ENCODE measurements at regions not wholly inside any gene's neighbourhood (a gene's known extent, or its start where the extent isn't known, plus 50 kb on each side); places are given as distances from the start of the nearest gene placed in this dataset.

GRCh38 chr15:97045666-97046421 is 715.3 kb downstream of the NR2F2 start:
- DNase-seq: peak; percentile 47

- DNase-seq: no peak
Observed at GRCh38 chr15:97052513-97052912, 722.0 kb downstream of the NR2F2 start.

GRCh38 chr15:97053635-97054034 is 723.1 kb downstream of the NR2F2 start:
- no peak for DNase-seq

GRCh38 chr15:97057503-97057902 is 727.0 kb downstream of the NR2F2 start:
- no peak for DNase-seq

- DNase-seq: no peak
Observed at GRCh38 chr15:97059281-97059680, 728.8 kb downstream of the NR2F2 start.

- DNase-seq: no peak
Observed at GRCh38 chr15:97061392-97061791, 730.9 kb downstream of the NR2F2 start.

- no peak for DNase-seq
Observed at GRCh38 chr15:97071668-97072067, 741.2 kb downstream of the NR2F2 start.

- DNase-seq: no peak
Observed at GRCh38 chr15:97072545-97072944, 742.0 kb downstream of the NR2F2 start.

GRCh38 chr15:97076011-97076410 is 745.5 kb downstream of the NR2F2 start:
- DNase-seq: no peak

GRCh38 chr15:97077975-97078374 is 747.5 kb downstream of the NR2F2 start:
- no peak for DNase-seq

- no peak for DNase-seq
Observed at GRCh38 chr15:97078591-97078990, 748.1 kb downstream of the NR2F2 start.

- DNase-seq: no peak
Observed at GRCh38 chr15:97081666-97082226, 751.2 kb downstream of the NR2F2 start.

- DNase-seq: peak; percentile 51
Observed at GRCh38 chr15:97082830-97083229, 752.3 kb downstream of the NR2F2 start.

- DNase-seq: no peak
Observed at GRCh38 chr15:97084650-97085049, 754.1 kb downstream of the NR2F2 start.

GRCh38 chr15:97085731-97086130 is 755.2 kb downstream of the NR2F2 start:
- no peak for DNase-seq

- no peak for DNase-seq
Observed at GRCh38 chr15:97087006-97087741, 756.7 kb downstream of the NR2F2 start.

- no peak for DNase-seq
Observed at GRCh38 chr15:97091093-97091492, 760.6 kb downstream of the NR2F2 start.

GRCh38 chr15:97092656-97093055 is 762.2 kb downstream of the NR2F2 start:
- DNase-seq: no peak

GRCh38 chr15:97096303-97096835 is 765.9 kb downstream of the NR2F2 start:
- DNase-seq: no peak

- DNase-seq: no peak
Observed at GRCh38 chr15:97099040-97099439, 768.5 kb downstream of the NR2F2 start.

GRCh38 chr15:97101572-97101971 is 771.1 kb downstream of the NR2F2 start:
- DNase-seq: no peak

- DNase-seq: no peak
Observed at GRCh38 chr15:97114900-97115760, 784.6 kb downstream of the NR2F2 start.

- no peak for DNase-seq
Observed at GRCh38 chr15:97115761-97116070, 785.2 kb downstream of the NR2F2 start.

All from NCI-H345 (cell line).